SW480 (cell line): ENCODE measurements at regions not wholly inside any gene's neighbourhood (a gene's known extent, or its start where the extent isn't known, plus 50 kb on each side); places are given as distances from the start of the nearest gene placed in this dataset.

Experiments used
- DNase-seq: peaks from one replicate; pipeline ENCODE4 v3.0.0-alpha.2; 2016; ENCODE audit warnings: low spot score

- DNase-seq, result no peak
Observed at GRCh38 chr9:16343249-16344237, 526.9 kb downstream of the BNC2 start.

- DNase-seq, result no peak
Observed at GRCh38 chr9:16344343-16344742, 526.1 kb downstream of the BNC2 start.

- no peak for DNase-seq
Observed at GRCh38 chr9:16345902-16346301, 524.6 kb downstream of the BNC2 start.

- DNase-seq, result no peak
Observed at GRCh38 chr9:16347886-16348285, 522.6 kb downstream of the BNC2 start.

- no peak for DNase-seq
Observed at GRCh38 chr9:16348531-16348930, 521.9 kb downstream of the BNC2 start.

GRCh38 chr9:16352251-16352650 is 518.2 kb downstream of the BNC2 start:
- DNase-seq, result no peak

GRCh38 chr9:16352791-16353401 is 517.6 kb downstream of the BNC2 start:
- no peak for DNase-seq

- DNase-seq, result no peak
Observed at GRCh38 chr9:16356196-16356765, 514.2 kb downstream of the BNC2 start.

GRCh38 chr9:16357828-16358227 is 512.6 kb downstream of the BNC2 start:
- no peak for DNase-seq

GRCh38 chr9:16358751-16359150 is 511.7 kb downstream of the BNC2 start:
- DNase-seq, result no peak
